Activated CD4-positive, alpha-beta T cell treated with anti-CD3 and anti-CD28 coated beads, Interleukin-2, amount 10 ng/mL, durations not matched to agents 7 days and 5 days (primary cell): ENCODE measurements at regions not wholly inside any gene's neighbourhood (a gene's known extent, or its start where the extent isn't known, plus 50 kb on each side); places are given as distances from the start of the nearest gene placed in this dataset.

Experiments
- CTCF ChIA-PET: fragments of 350-600 bp; sonication (Branson Sonifier 250); formaldehyde crosslinking; loops from one replicate; lab custom pipeline; 2021; ENCODE audit warnings: antibody characterized with exemption; lab: Charles Lee
- POLR2A ChIA-PET: fragments of 350-600 bp; sonication (Branson Sonifier 250); formaldehyde crosslinking; loops from one replicate; lab custom pipeline; 2021; ENCODE audit warnings: antibody characterized with exemption; lab: Charles Lee
- DNase-seq: peaks from one replicate; pipeline ENCODE4 v3.0.0-alpha.2; 2020
- H3K27ac Mint-ChIP-seq: one replicate; pipeline ENCODE4 v1.8.0; 2021; ENCODE audit warnings: mild to moderate bottlenecking, moderate library complexity, mixed read lengths
- H3K27me3 Mint-ChIP-seq: one replicate; pipeline ENCODE4 v1.8.0; 2021; ENCODE audit warnings: mixed read lengths
- H3K36me3 Mint-ChIP-seq: one replicate; pipeline ENCODE4 v1.8.0; 2021; ENCODE audit warnings: low read depth, mixed read lengths
- H3K4me1 Mint-ChIP-seq: one replicate; pipeline ENCODE4 v1.8.0; 2021; ENCODE audit warnings: mixed read lengths
- H3K4me3 Mint-ChIP-seq: one replicate; pipeline ENCODE4 v1.8.0; 2021; ENCODE audit warnings: mild to moderate bottlenecking, moderate library complexity, mixed read lengths
- H3K9me3 Mint-ChIP-seq: one replicate; pipeline ENCODE4 v1.8.0; 2021; ENCODE audit warnings: mixed read lengths

DNA sequence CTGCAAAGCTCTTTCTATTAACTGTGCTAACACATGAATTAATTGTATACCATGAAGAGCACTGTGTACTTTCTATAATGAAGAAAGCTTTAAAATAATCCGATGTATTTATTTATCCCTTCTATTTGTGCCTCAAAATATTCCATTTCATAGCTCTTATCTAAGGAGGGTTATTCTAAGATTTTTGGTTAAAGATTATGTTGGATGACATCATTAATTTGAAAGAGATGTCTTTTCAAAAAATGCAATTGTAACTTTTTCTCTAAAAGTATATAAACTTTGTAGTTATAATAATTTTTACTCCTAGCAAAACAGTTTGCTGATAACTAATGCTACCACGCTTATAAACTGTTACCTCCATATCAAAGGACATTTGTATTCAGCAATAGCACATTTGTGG, 192.4 kb upstream of the HSF2 start:
- H3K27me3 Mint-ChIP-seq = no peaks in the 10 kb centered on the region
- H3K9me3 Mint-ChIP-seq = no peaks in the 10 kb centered on the region
- ChIA-PET POLR2A (no interaction called here), CTCF (no interaction called here)
- no peak overlapping the region for H3K27ac Mint-ChIP-seq
- no peak for DNase-seq
- H3K4me3 Mint-ChIP-seq = no peak overlapping the region
- no peaks in the 10 kb centered on the region for H3K36me3 Mint-ChIP-seq
- H3K4me1 Mint-ChIP-seq = no peaks in the 10 kb centered on the region

DNA sequence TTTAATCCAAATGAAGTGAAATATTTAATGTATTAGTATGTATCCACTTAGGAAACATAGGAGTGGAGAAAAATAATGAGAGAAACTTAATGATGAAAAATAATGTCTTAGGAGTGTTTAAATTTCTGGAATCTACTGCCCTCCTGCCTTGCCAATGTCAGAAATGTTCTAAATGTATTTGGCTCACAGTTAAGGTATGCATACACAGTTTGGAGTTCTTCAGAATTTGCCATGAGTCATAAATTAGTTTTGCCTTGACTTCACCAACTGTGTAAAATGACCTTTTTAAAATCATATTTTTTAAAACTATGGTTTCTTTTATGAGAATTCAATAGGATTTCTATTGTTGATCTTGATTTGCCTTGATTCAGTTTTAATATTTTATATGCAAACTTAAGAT, 191.7 kb upstream of the HSF2 start:
- Mint-ChIP-seq H3K4me1 (no peaks in the 10 kb centered on the region), H3K27ac (no peak overlapping the region), H3K27me3 (no peaks in the 10 kb centered on the region), H3K4me3 (no peak overlapping the region), H3K36me3 (no peaks in the 10 kb centered on the region), H3K9me3 (no peaks in the 10 kb centered on the region)
- ChIA-PET POLR2A (no interaction called here), CTCF (no interaction called here)
- DNase-seq = no peak

- CTCF ChIA-PET = no interaction called here
- Mint-ChIP-seq H3K36me3 (no peaks in the 10 kb centered on the region), H3K4me1 (no peaks in the 10 kb centered on the region), H3K9me3 (no peaks in the 10 kb centered on the region), H3K27ac (no peak overlapping the region), H3K27me3 (no peaks in the 10 kb centered on the region), H3K4me3 (no peak overlapping the region)
- DNase-seq = no peak
- POLR2A ChIA-PET = no interaction called here
Measured at GRCh38 chr6:122214605-122215318, 184.7 kb upstream of the HSF2 start.

- DNase-seq = no peak
- Mint-ChIP-seq H3K9me3 (no peaks in the 10 kb centered on the region), H3K4me1 (no peaks in the 10 kb centered on the region), H3K36me3 (no peaks in the 10 kb centered on the region), H3K4me3 (no peak overlapping the region), H3K27me3 (no peaks in the 10 kb centered on the region), H3K27ac (no peak overlapping the region)
- POLR2A ChIA-PET = no interaction called here
- CTCF ChIA-PET = no interaction called here
Measured at GRCh38 chr6:122220254-122220653, 179.2 kb upstream of the HSF2 start.

DNA sequence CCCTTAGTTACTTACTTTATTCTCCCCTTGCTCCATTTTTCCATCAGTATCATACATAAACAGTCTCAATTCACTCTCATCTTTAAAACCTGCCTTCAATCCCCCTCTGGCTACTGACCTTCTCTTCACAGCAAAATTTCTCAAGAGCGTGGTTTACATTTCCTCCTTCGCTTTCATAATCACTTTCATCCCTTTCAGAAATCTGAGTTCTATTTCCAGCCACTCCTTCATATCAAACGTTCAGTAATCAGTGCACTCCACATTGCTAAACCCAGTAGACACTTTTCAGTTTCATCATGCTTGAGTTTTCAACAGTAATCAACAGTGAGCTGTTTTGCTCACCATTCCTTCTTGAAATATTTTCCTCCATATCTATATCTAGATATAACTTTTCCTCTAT, 176.7 kb upstream of the HSF2 start:
- Mint-ChIP-seq H3K4me1 (no peaks in the 10 kb centered on the region), H3K27ac (no peak overlapping the region), H3K27me3 (no peaks in the 10 kb centered on the region), H3K4me3 (no peak overlapping the region), H3K9me3 (no peaks in the 10 kb centered on the region), H3K36me3 (no peaks in the 10 kb centered on the region)
- POLR2A ChIA-PET = no interaction called here
- DNase-seq = no peak
- CTCF ChIA-PET = no interaction called here

- no peak for DNase-seq
- CTCF ChIA-PET = no interaction called here
Measured at GRCh38 chr6:122223251-122223650, 176.2 kb upstream of the HSF2 start.

DNA sequence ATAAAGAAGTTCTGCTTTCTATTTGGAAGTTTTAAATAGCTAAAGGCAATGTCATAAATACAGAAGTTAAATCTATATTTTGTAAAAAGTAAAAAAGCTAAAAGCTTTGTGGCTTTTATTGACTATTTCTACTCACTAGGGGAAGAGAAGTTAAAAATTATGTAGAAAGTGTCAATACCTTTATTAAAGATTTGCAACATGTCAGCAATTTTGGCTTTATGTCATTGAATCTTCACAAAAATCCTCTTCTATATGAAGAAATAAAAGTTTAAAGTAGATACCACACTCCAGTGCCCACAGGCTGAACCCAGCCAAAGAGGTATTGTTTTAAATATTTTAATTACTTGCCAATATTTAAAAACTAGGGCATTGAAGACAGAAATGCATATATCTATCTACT, 160.6 kb upstream of the HSF2 start:
- no peaks in the 10 kb centered on the region for H3K4me1 Mint-ChIP-seq
- DNase-seq = no peak
- H3K9me3 Mint-ChIP-seq = peaks cover 5% of the 10 kb centered on the region
- H3K27ac Mint-ChIP-seq = no peak overlapping the region
- ChIA-PET CTCF (no interaction called here), POLR2A (no interaction called here)
- no peaks in the 10 kb centered on the region for H3K36me3 Mint-ChIP-seq
- no peak overlapping the region for H3K4me3 Mint-ChIP-seq
- H3K27me3 Mint-ChIP-seq = no peaks in the 10 kb centered on the region

More at GRCh38 chr6:122223251-122223650, 176.2 kb upstream of the HSF2 start:
- H3K4me3 Mint-ChIP-seq = no peak overlapping the region
- H3K4me1 Mint-ChIP-seq = no peaks in the 10 kb centered on the region
- H3K36me3 Mint-ChIP-seq = no peaks in the 10 kb centered on the region
- no peaks in the 10 kb centered on the region for H3K9me3 Mint-ChIP-seq
- H3K27ac Mint-ChIP-seq = no peak overlapping the region
- no peaks in the 10 kb centered on the region for H3K27me3 Mint-ChIP-seq
- POLR2A ChIA-PET = no interaction called here

- ChIA-PET CTCF (no interaction called here), POLR2A (no interaction called here)
- H3K9me3 Mint-ChIP-seq = peaks cover 9% of the 10 kb centered on the region
- no peak for DNase-seq
- H3K4me3 Mint-ChIP-seq = no peak overlapping the region
- no peaks in the 10 kb centered on the region for H3K36me3 Mint-ChIP-seq
- no peak overlapping the region for H3K27ac Mint-ChIP-seq
- no peaks in the 10 kb centered on the region for H3K27me3 Mint-ChIP-seq
- H3K4me1 Mint-ChIP-seq = no peaks in the 10 kb centered on the region
Measured at GRCh38 chr6:122246906-122247658, 152.4 kb upstream of the HSF2 start.

DNA sequence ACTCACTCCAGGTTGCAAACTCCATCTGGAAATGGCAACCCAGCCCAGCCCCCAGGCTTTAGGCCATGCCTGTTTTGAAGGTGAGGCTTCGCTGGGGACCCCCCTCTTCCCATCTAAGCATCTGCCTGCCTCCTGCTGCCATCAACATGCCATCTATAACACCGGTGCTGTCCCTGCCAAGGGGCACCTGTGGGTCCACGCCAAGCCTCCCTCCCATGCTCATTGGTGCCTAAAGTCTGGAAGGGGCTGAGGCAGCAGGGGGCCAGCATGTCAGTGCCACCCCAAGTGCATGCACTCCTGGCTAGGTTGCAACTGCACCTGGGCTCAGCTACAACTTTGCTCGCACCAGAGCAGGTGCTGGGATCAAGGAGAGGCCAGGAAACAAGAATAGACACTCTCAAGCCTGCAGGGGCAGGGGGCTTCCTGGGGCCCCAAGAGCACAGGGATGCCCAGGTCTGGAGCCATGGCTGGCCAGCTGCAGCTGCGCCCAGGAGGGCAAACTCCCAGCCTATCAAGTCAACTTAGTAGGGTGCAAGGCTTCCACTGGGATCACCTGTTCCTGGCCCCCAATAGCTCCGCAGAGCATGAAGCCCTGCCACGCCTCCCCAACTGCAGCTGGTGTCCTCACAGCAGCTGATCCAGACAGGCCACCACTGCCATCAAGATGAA, 151.3 kb upstream of the HSF2 start:
- ChIA-PET POLR2A (no interaction called here), CTCF (no interaction called here)
- Mint-ChIP-seq H3K27ac (no peak overlapping the region), H3K4me3 (no peak overlapping the region), H3K27me3 (no peaks in the 10 kb centered on the region), H3K9me3 (peaks cover 9% of the 10 kb centered on the region), H3K4me1 (no peaks in the 10 kb centered on the region), H3K36me3 (no peaks in the 10 kb centered on the region)
- no peak for DNase-seq

DNA sequence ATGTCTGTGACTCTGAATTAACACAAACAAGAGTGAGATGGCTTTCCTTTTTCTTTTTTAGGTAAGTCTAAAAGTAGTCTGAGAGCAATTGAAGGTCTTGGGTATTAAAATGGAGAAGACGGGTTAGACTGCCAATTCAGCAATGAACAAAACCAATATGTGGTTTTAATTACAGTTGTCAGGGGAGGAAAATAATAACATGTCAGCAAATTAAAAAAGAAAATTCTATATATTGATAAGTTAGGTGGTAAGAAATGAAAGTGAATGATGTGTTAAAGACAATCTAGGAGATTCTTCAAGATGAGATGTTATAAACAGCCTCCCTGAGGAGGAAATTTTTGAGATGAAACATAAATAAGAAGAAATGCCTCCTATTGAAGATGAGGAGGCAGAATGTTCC, 150.6 kb upstream of the HSF2 start:
- CTCF ChIA-PET = interaction anchor here (0.6 kb wide), 1 partner anchor 718 kb away, joined by 3 read pairs; no protein-coding TSS in a partner anchor
- peaks cover 4% of the 10 kb centered on the region for H3K9me3 Mint-ChIP-seq
- POLR2A ChIA-PET = no interaction called here
- H3K36me3 Mint-ChIP-seq = no peaks in the 10 kb centered on the region
- no peak overlapping the region for H3K27ac Mint-ChIP-seq
- H3K27me3 Mint-ChIP-seq = no peaks in the 10 kb centered on the region
- no peak for DNase-seq
- H3K4me1 Mint-ChIP-seq = no peaks in the 10 kb centered on the region
- no peak overlapping the region for H3K4me3 Mint-ChIP-seq

GRCh38 chr6:122258839-122259238, 140.6 kb upstream of the HSF2 start:
- H3K27me3 Mint-ChIP-seq = no peaks in the 10 kb centered on the region
- POLR2A ChIA-PET = no interaction called here
- DNase-seq = no peak
- no peak overlapping the region for H3K4me3 Mint-ChIP-seq
- H3K4me1 Mint-ChIP-seq = no peaks in the 10 kb centered on the region
- no peak overlapping the region for H3K27ac Mint-ChIP-seq
- CTCF ChIA-PET = interaction anchor here (0.6 kb wide), 1 partner anchor 1012 kb away, joined by 3 read pairs; no protein-coding TSS in a partner anchor
- H3K9me3 Mint-ChIP-seq = no peaks in the 10 kb centered on the region
- no peaks in the 10 kb centered on the region for H3K36me3 Mint-ChIP-seq

GRCh38 chr6:122264557-122264956, 134.9 kb upstream of the HSF2 start:
- no peak overlapping the region for H3K27ac Mint-ChIP-seq
- no peaks in the 10 kb centered on the region for H3K4me1 Mint-ChIP-seq
- DNase-seq = no peak
- H3K27me3 Mint-ChIP-seq = no peaks in the 10 kb centered on the region
- H3K36me3 Mint-ChIP-seq = no peaks in the 10 kb centered on the region
- no peaks in the 10 kb centered on the region for H3K9me3 Mint-ChIP-seq
- ChIA-PET POLR2A (no interaction called here), CTCF (interaction anchor here (0.6 kb wide), 1 partner anchor 255 kb away, joined by 3 read pairs; no protein-coding TSS in a partner anchor)
- H3K4me3 Mint-ChIP-seq = no peak overlapping the region

DNA sequence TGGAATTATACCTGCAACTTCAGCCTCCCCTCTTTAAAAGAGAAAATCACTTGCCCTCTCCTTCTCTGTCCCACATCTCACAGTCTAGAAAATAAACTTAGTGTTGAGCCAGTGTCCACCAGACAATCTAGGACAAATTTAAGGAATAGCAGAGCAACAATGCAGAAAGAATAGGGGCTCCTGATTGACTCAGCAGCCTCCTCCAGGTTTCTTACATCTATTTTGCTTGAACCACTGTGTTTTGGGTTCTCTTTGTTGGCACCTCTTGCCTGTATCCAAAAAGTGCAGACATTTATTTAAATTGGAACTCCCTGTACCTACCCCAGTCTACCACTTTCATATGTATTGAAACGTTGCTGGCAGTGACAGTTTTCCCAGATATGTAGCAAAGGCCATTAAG, 133.7 kb upstream of the HSF2 start:
- no peak for DNase-seq
- no peaks in the 10 kb centered on the region for H3K36me3 Mint-ChIP-seq
- no peaks in the 10 kb centered on the region for H3K27me3 Mint-ChIP-seq
- CTCF ChIA-PET = no interaction called here
- H3K27ac Mint-ChIP-seq = no peak overlapping the region
- H3K9me3 Mint-ChIP-seq = no peaks in the 10 kb centered on the region
- POLR2A ChIA-PET = no interaction called here
- H3K4me1 Mint-ChIP-seq = no peaks in the 10 kb centered on the region
- H3K4me3 Mint-ChIP-seq = no peak overlapping the region
